ENCODE measurements at regions not wholly inside any gene's neighbourhood (a gene's known extent, or its start where the extent isn't known, plus 50 kb on each side); places are given as distances from the start of the nearest gene placed in this dataset.

- intact Hi-C loops (cut with DNase I), result no loop called here
- Histone ChIP-seq H3K36me3 (no peaks in the 10 kb centered on the region), H3K9me3 (no peaks in the 10 kb centered on the region), H3K27me3 (no peaks in the 10 kb centered on the region), H3K4me1 (no peaks in the 10 kb centered on the region), H3K4me3 (no peak overlapping the region), H3K27ac (replicated peaks in 1 of 4) (no peak overlapping the region)
- no peak for DNase-seq (ENCODE audit: extremely low spot score)
- WGBS, result 91% methylated on average over 1 of the region's 1 CpG
- no peak for TF ChIP-seq POLR2A (IDR thresholded peaks at IDR 0.05; ENCODE audit: low read depth)
- no peak for TF ChIP-seq POLR2AphosphoS5 (IDR thresholded peaks at IDR 0.05)
- no peak for TF ChIP-seq CTCF (IDR thresholded peaks at IDR 0.05)
- no peak for TF ChIP-seq EP300 (IDR thresholded peaks at IDR 0.05)
Observed at GRCh38 chr4:73683456-73683855, 56.9 kb upstream of the CXCL8 start.

- Histone ChIP-seq H3K36me3 (no peaks in the 10 kb centered on the region), H3K4me3 (no peak overlapping the region), H3K27ac (replicated peaks in 1 of 4) (no peak overlapping the region), H3K4me1 (no peaks in the 10 kb centered on the region), H3K27me3 (no peaks in the 10 kb centered on the region), H3K9me3 (no peaks in the 10 kb centered on the region)
- WGBS, result 0% methylated on average over 1 of the region's 1 CpG
- DNase-seq (ENCODE audit: extremely low spot score), result no peak
- TF ChIP-seq EP300 (IDR thresholded peaks at IDR 0.05) (no peak), POLR2AphosphoS5 (IDR thresholded peaks at IDR 0.05) (no peak), CTCF (IDR thresholded peaks at IDR 0.05) (no peak), POLR2A (IDR thresholded peaks at IDR 0.05; ENCODE audit: low read depth) (no peak)
- intact Hi-C loops (cut with DNase I), result no loop called here
Observed at GRCh38 chr4:73684097-73684496, 56.3 kb upstream of the CXCL8 start.

GRCh38 chr4:73685052-73685451 lies 55.3 kb upstream of the CXCL8 start:
- Histone ChIP-seq H3K9me3 (no peaks in the 10 kb centered on the region), H3K36me3 (no peaks in the 10 kb centered on the region), H3K4me1 (no peaks in the 10 kb centered on the region), H3K27me3 (no peaks in the 10 kb centered on the region), H3K4me3 (no peak overlapping the region), H3K27ac (replicated peaks in 1 of 4) (no peak overlapping the region)
- DNase-seq (ENCODE audit: extremely low spot score), result no peak
- TF ChIP-seq CTCF (IDR thresholded peaks at IDR 0.05), result no peak
- intact Hi-C loops (cut with DNase I), result no loop called here
- 36% methylated on average over 1 of the region's 1 CpG for whole genome bisulfite sequencing

- Histone ChIP-seq H3K4me3 (no peak overlapping the region), H3K27me3 (no peaks in the 10 kb centered on the region), H3K27ac (replicated peaks in 1 of 4) (no peak overlapping the region), H3K36me3 (no peaks in the 10 kb centered on the region), H3K4me1 (no peaks in the 10 kb centered on the region), H3K9me3 (no peaks in the 10 kb centered on the region)
- no peak for TF ChIP-seq EP300 (IDR thresholded peaks at IDR 0.05)
- TF ChIP-seq POLR2AphosphoS5 (IDR thresholded peaks at IDR 0.05), result no peak
- no peak for TF ChIP-seq CTCF (IDR thresholded peaks at IDR 0.05)
- no peak for TF ChIP-seq POLR2A (IDR thresholded peaks at IDR 0.05; ENCODE audit: low read depth)
- WGBS, result 87% methylated on average over 1 of the region's 1 CpG
- no peak for DNase-seq (ENCODE audit: extremely low spot score)
- intact Hi-C loops (cut with DNase I), result no loop called here
Observed at GRCh38 chr4:73687421-73687820, 52.9 kb upstream of the CXCL8 start.

GRCh38 chr4:73690051-73690738 lies 50.2 kb upstream of the CXCL8 start:
- H3K27me3 ChIP-seq, result no peaks in the 10 kb centered on the region
- no peak overlapping the region for H3K27ac ChIP-seq (replicated peaks in 1 of 4)
- intact Hi-C loops (cut with DNase I), result no loop called here
- H3K36me3 ChIP-seq, result no peaks in the 10 kb centered on the region
- no peak for DNase-seq (ENCODE audit: extremely low spot score)
- H3K9me3 ChIP-seq, result no peaks in the 10 kb centered on the region
- H3K4me3 ChIP-seq, result no peak overlapping the region
- TF ChIP-seq POLR2A (IDR thresholded peaks at IDR 0.05; ENCODE audit: low read depth), result no peak
- no peak for TF ChIP-seq EP300 (IDR thresholded peaks at IDR 0.05)
- TF ChIP-seq CTCF (IDR thresholded peaks at IDR 0.05), result no peak
- no peak for TF ChIP-seq POLR2AphosphoS5 (IDR thresholded peaks at IDR 0.05)
- H3K4me1 ChIP-seq, result no peaks in the 10 kb centered on the region

Measured in esophagus muscularis mucosa (tissue), 4 donors.